ENCODE measurements at regions not wholly inside any gene's neighbourhood (a gene's known extent, or its start where the extent isn't known, plus 50 kb on each side); places are given as distances from the start of the nearest gene placed in this dataset.

DNA sequence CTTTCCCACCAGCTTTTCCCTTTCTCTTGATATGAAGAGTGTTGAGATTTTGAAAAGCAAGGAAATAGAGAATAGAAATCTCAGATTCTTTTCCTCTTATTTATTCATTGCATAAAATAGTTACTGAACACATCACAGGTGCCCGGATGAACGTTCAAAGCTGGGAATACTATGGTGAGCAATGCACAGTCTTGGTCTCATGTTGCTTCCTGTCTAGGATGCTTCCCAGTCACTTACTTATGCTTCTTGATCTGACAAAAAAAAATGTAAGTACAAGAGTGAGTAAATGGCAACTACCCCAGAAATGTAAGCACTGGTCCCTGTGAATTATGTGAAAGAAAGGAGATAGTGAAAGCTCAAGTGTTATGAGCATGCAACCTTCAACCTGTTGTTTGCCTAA lies 153.5 kb upstream of the S1PR3 start (continued):
- TF ChIP-seq, protein P1, sequence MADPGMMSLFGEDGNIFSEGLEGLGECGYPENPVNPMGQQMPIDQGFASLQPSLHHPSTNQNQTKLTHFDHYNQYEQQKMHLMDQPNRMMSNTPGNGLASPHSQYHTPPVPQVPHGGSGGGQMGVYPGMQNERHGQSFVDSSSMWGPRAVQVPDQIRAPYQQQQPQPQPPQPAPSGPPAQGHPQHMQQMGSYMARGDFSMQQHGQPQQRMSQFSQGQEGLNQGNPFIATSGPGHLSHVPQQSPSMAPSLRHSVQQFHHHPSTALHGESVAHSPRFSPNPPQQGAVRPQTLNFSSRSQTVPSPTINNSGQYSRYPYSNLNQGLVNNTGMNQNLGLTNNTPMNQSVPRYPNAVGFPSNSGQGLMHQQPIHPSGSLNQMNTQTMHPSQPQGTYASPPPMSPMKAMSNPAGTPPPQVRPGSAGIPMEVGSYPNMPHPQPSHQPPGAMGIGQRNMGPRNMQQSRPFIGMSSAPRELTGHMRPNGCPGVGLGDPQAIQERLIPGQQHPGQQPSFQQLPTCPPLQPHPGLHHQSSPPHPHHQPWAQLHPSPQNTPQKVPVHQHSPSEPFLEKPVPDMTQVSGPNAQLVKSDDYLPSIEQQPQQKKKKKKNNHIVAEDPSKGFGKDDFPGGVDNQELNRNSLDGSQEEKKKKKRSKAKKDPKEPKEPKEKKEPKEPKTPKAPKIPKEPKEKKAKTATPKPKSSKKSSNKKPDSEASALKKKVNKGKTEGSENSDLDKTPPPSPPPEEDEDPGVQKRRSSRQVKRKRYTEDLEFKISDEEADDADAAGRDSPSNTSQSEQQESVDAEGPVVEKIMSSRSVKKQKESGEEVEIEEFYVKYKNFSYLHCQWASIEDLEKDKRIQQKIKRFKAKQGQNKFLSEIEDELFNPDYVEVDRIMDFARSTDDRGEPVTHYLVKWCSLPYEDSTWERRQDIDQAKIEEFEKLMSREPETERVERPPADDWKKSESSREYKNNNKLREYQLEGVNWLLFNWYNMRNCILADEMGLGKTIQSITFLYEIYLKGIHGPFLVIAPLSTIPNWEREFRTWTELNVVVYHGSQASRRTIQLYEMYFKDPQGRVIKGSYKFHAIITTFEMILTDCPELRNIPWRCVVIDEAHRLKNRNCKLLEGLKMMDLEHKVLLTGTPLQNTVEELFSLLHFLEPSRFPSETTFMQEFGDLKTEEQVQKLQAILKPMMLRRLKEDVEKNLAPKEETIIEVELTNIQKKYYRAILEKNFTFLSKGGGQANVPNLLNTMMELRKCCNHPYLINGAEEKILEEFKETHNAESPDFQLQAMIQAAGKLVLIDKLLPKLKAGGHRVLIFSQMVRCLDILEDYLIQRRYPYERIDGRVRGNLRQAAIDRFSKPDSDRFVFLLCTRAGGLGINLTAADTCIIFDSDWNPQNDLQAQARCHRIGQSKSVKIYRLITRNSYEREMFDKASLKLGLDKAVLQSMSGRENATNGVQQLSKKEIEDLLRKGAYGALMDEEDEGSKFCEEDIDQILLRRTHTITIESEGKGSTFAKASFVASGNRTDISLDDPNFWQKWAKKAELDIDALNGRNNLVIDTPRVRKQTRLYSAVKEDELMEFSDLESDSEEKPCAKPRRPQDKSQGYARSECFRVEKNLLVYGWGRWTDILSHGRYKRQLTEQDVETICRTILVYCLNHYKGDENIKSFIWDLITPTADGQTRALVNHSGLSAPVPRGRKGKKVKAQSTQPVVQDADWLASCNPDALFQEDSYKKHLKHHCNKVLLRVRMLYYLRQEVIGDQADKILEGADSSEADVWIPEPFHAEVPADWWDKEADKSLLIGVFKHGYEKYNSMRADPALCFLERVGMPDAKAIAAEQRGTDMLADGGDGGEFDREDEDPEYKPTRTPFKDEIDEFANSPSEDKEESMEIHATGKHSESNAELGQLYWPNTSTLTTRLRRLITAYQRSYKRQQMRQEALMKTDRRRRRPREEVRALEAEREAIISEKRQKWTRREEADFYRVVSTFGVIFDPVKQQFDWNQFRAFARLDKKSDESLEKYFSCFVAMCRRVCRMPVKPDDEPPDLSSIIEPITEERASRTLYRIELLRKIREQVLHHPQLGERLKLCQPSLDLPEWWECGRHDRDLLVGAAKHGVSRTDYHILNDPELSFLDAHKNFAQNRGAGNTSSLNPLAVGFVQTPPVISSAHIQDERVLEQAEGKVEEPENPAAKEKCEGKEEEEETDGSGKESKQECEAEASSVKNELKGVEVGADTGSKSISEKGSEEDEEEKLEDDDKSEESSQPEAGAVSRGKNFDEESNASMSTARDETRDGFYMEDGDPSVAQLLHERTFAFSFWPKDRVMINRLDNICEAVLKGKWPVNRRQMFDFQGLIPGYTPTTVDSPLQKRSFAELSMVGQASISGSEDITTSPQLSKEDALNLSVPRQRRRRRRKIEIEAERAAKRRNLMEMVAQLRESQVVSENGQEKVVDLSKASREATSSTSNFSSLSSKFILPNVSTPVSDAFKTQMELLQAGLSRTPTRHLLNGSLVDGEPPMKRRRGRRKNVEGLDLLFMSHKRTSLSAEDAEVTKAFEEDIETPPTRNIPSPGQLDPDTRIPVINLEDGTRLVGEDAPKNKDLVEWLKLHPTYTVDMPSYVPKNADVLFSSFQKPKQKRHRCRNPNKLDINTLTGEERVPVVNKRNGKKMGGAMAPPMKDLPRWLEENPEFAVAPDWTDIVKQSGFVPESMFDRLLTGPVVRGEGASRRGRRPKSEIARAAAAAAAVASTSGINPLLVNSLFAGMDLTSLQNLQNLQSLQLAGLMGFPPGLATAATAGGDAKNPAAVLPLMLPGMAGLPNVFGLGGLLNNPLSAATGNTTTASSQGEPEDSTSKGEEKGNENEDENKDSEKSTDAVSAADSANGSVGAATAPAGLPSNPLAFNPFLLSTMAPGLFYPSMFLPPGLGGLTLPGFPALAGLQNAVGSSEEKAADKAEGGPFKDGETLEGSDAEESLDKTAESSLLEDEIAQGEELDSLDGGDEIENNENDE (IDR thresholded peaks at IDR 0.05; ENCODE audit: insufficient replicate concordance, low read length) = no peak
- no peak for TF ChIP-seq NRF1 (IDR thresholded peaks at IDR 0.05; ENCODE audit: low read depth, low read length)
- TF ChIP-seq JUND (IDR thresholded peaks at IDR 0.05; ENCODE audit: low read length) = no peak
- TF ChIP-seq, protein P2, sequence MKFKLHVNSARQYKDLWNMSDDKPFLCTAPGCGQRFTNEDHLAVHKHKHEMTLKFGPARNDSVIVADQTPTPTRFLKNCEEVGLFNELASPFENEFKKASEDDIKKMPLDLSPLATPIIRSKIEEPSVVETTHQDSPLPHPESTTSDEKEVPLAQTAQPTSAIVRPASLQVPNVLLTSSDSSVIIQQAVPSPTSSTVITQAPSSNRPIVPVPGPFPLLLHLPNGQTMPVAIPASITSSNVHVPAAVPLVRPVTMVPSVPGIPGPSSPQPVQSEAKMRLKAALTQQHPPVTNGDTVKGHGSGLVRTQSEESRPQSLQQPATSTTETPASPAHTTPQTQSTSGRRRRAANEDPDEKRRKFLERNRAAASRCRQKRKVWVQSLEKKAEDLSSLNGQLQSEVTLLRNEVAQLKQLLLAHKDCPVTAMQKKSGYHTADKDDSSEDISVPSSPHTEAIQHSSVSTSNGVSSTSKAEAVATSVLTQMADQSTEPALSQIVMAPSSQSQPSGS (IDR thresholded peaks at IDR 0.05; ENCODE audit: low read length) = no peak
- no peak for TF ChIP-seq SP4 (IDR thresholded peaks at IDR 0.05; ENCODE audit: low read length)
- TF ChIP-seq KDM1A (IDR thresholded peaks at IDR 0.05; ENCODE audit: borderline replicate concordance, low read length) = no peak
- TF ChIP-seq BACH1 (IDR thresholded peaks at IDR 0.05; ENCODE audit: low read length) = no peak
- no peak for TF ChIP-seq TAF1 (IDR thresholded peaks at IDR 0.05; ENCODE audit: low read depth, low read length)
- TF ChIP-seq SUZ12 (IDR thresholded peaks at IDR 0.05; ENCODE audit: low read length) = no peak
- TF ChIP-seq RBBP5 (IDR thresholded peaks at IDR 0.05; ENCODE audit: borderline replicate concordance, low read depth, low read length) = no peak
- TF ChIP-seq CHD2 (IDR thresholded peaks at IDR 0.05; ENCODE audit: low read length) = no peak

Data from H1 (cell line).